Neuron (in vitro differentiated cells): ENCODE measurements at regions not wholly inside any gene's neighbourhood (a gene's known extent, or its start where the extent isn't known, plus 50 kb on each side); places are given as distances from the start of the nearest gene placed in this dataset.

Experiments used
- H2AFZ ChIP-seq: one replicate; pipeline ENCODE4 v1.6.1; 2013; ENCODE audit warnings: low read depth, mild to moderate bottlenecking, inconsistent platforms, low read length, moderate library complexity
- H3K27me3 ChIP-seq: one replicate; pipeline ENCODE4 v1.6.1; 2013; ENCODE audit warnings: low read length; ENCODE audit not compliant: insufficient read depth
- H3K36me3 ChIP-seq: one replicate; pipeline ENCODE4 v1.6.1; 2013; ENCODE audit warnings: low read length; ENCODE audit not compliant: insufficient read depth
- H3K4me1 ChIP-seq: one replicate; pipeline ENCODE4 v1.6.1; 2013; ENCODE audit warnings: low read length; ENCODE audit not compliant: insufficient read depth
- H3K4me3 ChIP-seq: 2 replicates; pipeline ENCODE4 v1.5.1; 2013; ENCODE audit warnings: mild to moderate bottlenecking, low read length, moderate library complexity
- H3K9me3 ChIP-seq: one replicate; pipeline ENCODE4 v1.6.1; 2013; ENCODE audit warnings: low read length

GRCh38 chr11:112421879-112422278 is 161.2 kb upstream of the PLET1 start:
- Histone ChIP-seq H3K36me3 (no peaks in the 10 kb centered on the region), H2AFZ (no peak overlapping the region), H3K4me1 (no peaks in the 10 kb centered on the region), H3K9me3 (no peaks in the 10 kb centered on the region), H3K4me3 (no peak overlapping the region), H3K27me3 (no peaks in the 10 kb centered on the region)

GRCh38 chr11:112425121-112425520 is 164.5 kb upstream of the PLET1 start:
- no peak overlapping the region for H2AFZ ChIP-seq
- no peaks in the 10 kb centered on the region for H3K4me1 ChIP-seq
- H3K36me3 ChIP-seq, result no peaks in the 10 kb centered on the region
- no peak overlapping the region for H3K4me3 ChIP-seq
- no peaks in the 10 kb centered on the region for H3K27me3 ChIP-seq
- no peaks in the 10 kb centered on the region for H3K9me3 ChIP-seq

GRCh38 chr11:112437096-112437495 is 176.4 kb upstream of the PLET1 start:
- Histone ChIP-seq H2AFZ (no peak overlapping the region), H3K36me3 (no peaks in the 10 kb centered on the region), H3K4me1 (no peaks in the 10 kb centered on the region), H3K9me3 (no peaks in the 10 kb centered on the region), H3K27me3 (no peaks in the 10 kb centered on the region), H3K4me3 (no peak overlapping the region)

- Histone ChIP-seq H3K4me1 (no peaks in the 10 kb centered on the region), H3K27me3 (no peaks in the 10 kb centered on the region), H3K36me3 (no peaks in the 10 kb centered on the region), H3K4me3 (no peak overlapping the region), H2AFZ (no peak overlapping the region), H3K9me3 (no peaks in the 10 kb centered on the region)
These were observed 179.0 kb upstream of the PLET1 start for GRCh38 chr11:112439614-112440013.

- no peak overlapping the region for H3K4me3 ChIP-seq
- no peak overlapping the region for H2AFZ ChIP-seq
- H3K4me1 ChIP-seq, result no peaks in the 10 kb centered on the region
- H3K27me3 ChIP-seq, result no peaks in the 10 kb centered on the region
- no peaks in the 10 kb centered on the region for H3K9me3 ChIP-seq
- H3K36me3 ChIP-seq, result no peaks in the 10 kb centered on the region
These were observed 179.9 kb upstream of the PLET1 start for GRCh38 chr11:112440518-112440917.

GRCh38 chr11:112448168-112448567 is 187.5 kb upstream of the PLET1 start:
- Histone ChIP-seq H3K9me3 (no peaks in the 10 kb centered on the region), H3K4me1 (no peaks in the 10 kb centered on the region), H3K4me3 (no peak overlapping the region), H3K27me3 (no peaks in the 10 kb centered on the region), H2AFZ (no peak overlapping the region), H3K36me3 (no peaks in the 10 kb centered on the region)

GRCh38 chr11:112448806-112449205 is 188.1 kb upstream of the PLET1 start:
- Histone ChIP-seq H3K9me3 (no peaks in the 10 kb centered on the region), H3K27me3 (no peaks in the 10 kb centered on the region)

GRCh38 chr11:112451250-112451649 is 190.6 kb upstream of the PLET1 start:
- Histone ChIP-seq H3K36me3 (no peaks in the 10 kb centered on the region), H2AFZ (no peak overlapping the region), H3K9me3 (no peaks in the 10 kb centered on the region), H3K4me3 (no peak overlapping the region), H3K27me3 (no peaks in the 10 kb centered on the region), H3K4me1 (no peaks in the 10 kb centered on the region)

More at GRCh38 chr11:112448806-112449205, 188.1 kb upstream of the PLET1 start:
- H3K4me1 ChIP-seq, result no peaks in the 10 kb centered on the region
- H3K4me3 ChIP-seq, result no peak overlapping the region
- H3K36me3 ChIP-seq, result no peaks in the 10 kb centered on the region
- H2AFZ ChIP-seq, result no peak overlapping the region

- no peak overlapping the region for H3K4me3 ChIP-seq
- no peaks in the 10 kb centered on the region for H3K36me3 ChIP-seq
- no peaks in the 10 kb centered on the region for H3K4me1 ChIP-seq
- H3K27me3 ChIP-seq, result no peaks in the 10 kb centered on the region
- no peaks in the 10 kb centered on the region for H3K9me3 ChIP-seq
- no peak overlapping the region for H2AFZ ChIP-seq
These were observed 193.2 kb upstream of the PLET1 start for GRCh38 chr11:112453601-112454577.

- no peaks in the 10 kb centered on the region for H3K36me3 ChIP-seq
- H3K27me3 ChIP-seq, result no peaks in the 10 kb centered on the region
- H3K9me3 ChIP-seq, result no peaks in the 10 kb centered on the region
- no peaks in the 10 kb centered on the region for H3K4me1 ChIP-seq
- H3K4me3 ChIP-seq, result no peak overlapping the region
- H2AFZ ChIP-seq, result no peak overlapping the region
These were observed 194.2 kb upstream of the PLET1 start for GRCh38 chr11:112454841-112455240.

- Histone ChIP-seq H3K27me3 (no peaks in the 10 kb centered on the region), H3K9me3 (no peaks in the 10 kb centered on the region), H3K4me3 (no peak overlapping the region), H3K4me1 (no peaks in the 10 kb centered on the region), H2AFZ (no peak overlapping the region), H3K36me3 (no peaks in the 10 kb centered on the region)
These were observed 195.1 kb upstream of the PLET1 start for GRCh38 chr11:112455791-112456190.

GRCh38 chr11:112457532-112457931 is 196.9 kb upstream of the PLET1 start:
- Histone ChIP-seq H3K9me3 (no peaks in the 10 kb centered on the region), H3K36me3 (no peaks in the 10 kb centered on the region)

GRCh38 chr11:112459001-112459400 is 198.3 kb upstream of the PLET1 start:
- H3K4me3 ChIP-seq, result no peak overlapping the region
- no peak overlapping the region for H2AFZ ChIP-seq
- H3K36me3 ChIP-seq, result no peaks in the 10 kb centered on the region
- H3K27me3 ChIP-seq, result no peaks in the 10 kb centered on the region
- H3K4me1 ChIP-seq, result no peaks in the 10 kb centered on the region
- H3K9me3 ChIP-seq, result no peaks in the 10 kb centered on the region

More at GRCh38 chr11:112457532-112457931, 196.9 kb upstream of the PLET1 start:
- H3K4me3 ChIP-seq, result no peak overlapping the region
- H2AFZ ChIP-seq, result no peak overlapping the region
- H3K4me1 ChIP-seq, result no peaks in the 10 kb centered on the region
- H3K27me3 ChIP-seq, result no peaks in the 10 kb centered on the region
